ENCODE measurements at regions not wholly inside any gene's neighbourhood (a gene's known extent, or its start where the extent isn't known, plus 50 kb on each side); places are given as distances from the start of the nearest gene placed in this dataset.

DNA sequence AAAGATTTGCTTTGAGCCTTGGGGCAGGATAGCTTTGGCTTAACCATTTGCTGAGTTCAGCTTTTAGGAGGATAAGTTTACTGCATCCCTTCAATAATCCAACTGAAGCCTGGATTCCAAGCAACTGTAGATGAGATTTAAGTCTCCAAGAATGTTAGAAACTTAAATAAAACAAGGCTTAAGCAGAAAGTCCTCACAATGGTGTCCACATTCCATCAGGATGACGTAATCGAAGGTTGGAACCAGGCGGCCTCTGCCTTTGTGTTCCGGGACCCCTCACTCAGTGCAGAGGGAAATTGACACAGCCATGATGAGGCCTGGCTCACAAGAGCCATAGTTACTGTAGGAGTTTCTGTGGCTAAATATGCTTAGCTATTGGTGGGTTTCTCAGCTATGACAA lies 260.4 kb downstream of the LPIN1 start:
- TF ChIP-seq, protein P1, sequence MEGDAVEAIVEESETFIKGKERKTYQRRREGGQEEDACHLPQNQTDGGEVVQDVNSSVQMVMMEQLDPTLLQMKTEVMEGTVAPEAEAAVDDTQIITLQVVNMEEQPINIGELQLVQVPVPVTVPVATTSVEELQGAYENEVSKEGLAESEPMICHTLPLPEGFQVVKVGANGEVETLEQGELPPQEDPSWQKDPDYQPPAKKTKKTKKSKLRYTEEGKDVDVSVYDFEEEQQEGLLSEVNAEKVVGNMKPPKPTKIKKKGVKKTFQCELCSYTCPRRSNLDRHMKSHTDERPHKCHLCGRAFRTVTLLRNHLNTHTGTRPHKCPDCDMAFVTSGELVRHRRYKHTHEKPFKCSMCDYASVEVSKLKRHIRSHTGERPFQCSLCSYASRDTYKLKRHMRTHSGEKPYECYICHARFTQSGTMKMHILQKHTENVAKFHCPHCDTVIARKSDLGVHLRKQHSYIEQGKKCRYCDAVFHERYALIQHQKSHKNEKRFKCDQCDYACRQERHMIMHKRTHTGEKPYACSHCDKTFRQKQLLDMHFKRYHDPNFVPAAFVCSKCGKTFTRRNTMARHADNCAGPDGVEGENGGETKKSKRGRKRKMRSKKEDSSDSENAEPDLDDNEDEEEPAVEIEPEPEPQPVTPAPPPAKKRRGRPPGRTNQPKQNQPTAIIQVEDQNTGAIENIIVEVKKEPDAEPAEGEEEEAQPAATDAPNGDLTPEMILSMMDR (IDR thresholded peaks at IDR 0.05): no peak
- no peak for TF ChIP-seq EZH2 (IDR thresholded peaks at IDR 0.05; ENCODE audit: borderline replicate concordance, insufficient read depth, low read depth, low read length, poor library complexity, severe bottlenecking)

All from B cell (primary cell).